K562 (cell line): ENCODE measurements at regions not wholly inside any gene's neighbourhood (a gene's known extent, or its start where the extent isn't known, plus 50 kb on each side); places are given as distances from the start of the nearest gene placed in this dataset.
"Not testable (repeated sequence)": the region's sequence is repeated elsewhere in the genome, so short reads cannot be mapped to it uniquely, and the experiment has no call there.

Experiments used
- ATAC-seq: fragments of 200-7000 bp; cut with Tn5 transposase; 3 replicates; pipeline ENCODE4 v1.9.1; 2020; ENCODE audit warnings: moderate library complexity
- BruUV-seq: library from RNA; stranded (reverse); fragments of 400-500 nt; replicated peaks from 2 replicates; lab custom pipeline; 2021; lab: Mats Ljungman, UMichigan
- CTCF ChIA-PET: fragments of 300-600 bp; formaldehyde crosslinking; extraction: SDS; loops from one replicate; lab custom pipeline; 2021; ENCODE audit warnings: low intra/inter-chr PET ratio; lab: Yijun Ruan, JAX
- POLR2A ChIA-PET: fragments of 300-600, 350-650 bp; sonication (Branson Sonifier 250); formaldehyde crosslinking; extraction: SDS; loops from one replicate; lab custom pipeline; 2021; ENCODE audit warnings: antibody characterized with exemption, inconsistent platforms; lab: Yijun Ruan, JAX
- DNase-seq, 4 experiments: peaks; one replicate each; pipeline versions ENCODE4 v3.0.0 to v3.0.0-alpha.2; 2011 to 2018; ENCODE audit warnings: low spot score in 3 of 4, mixed read lengths in 3 of 4; ENCODE audit errors: extremely low read depth in 1 of 4
- FAIRE-seq: peaks from 2 replicates; lab custom pipeline; 2011; peaks lifted over from hg19 to GRCh38; lab: Jason Lieb, UNC
- H2AFZ ChIP-seq: 2 replicates; pipeline ENCODE4 v1.6.0; 2011; ENCODE audit warnings: low read depth, low read length, control low read depth, inconsistent platforms
- H3K27ac ChIP-seq: fragments of 200-600 bp; 3 replicates; pipeline ENCODE4 v1.8.0; 2011; ENCODE audit warnings: low read depth, mild to moderate bottlenecking, control low read depth, inconsistent platforms, low read length, moderate library complexity, mixed read lengths; ENCODE audit errors: extremely low read depth
- H3K27me3 ChIP-seq, 2 experiments: fragments of 300-600 bp in 1 of 2; 2 replicates in 1 of 2; 3 replicates in 1 of 2; pipeline versions ENCODE4 v1.6.0 to v1.8.0; 2011; ENCODE audit warnings: inconsistent platforms in 2 of 2, low read length in 2 of 2, mild to moderate bottlenecking in 1 of 2, mixed read lengths in 1 of 2, moderate library complexity in 1 of 2; ENCODE audit not compliant: control insufficient read depth in 2 of 2, insufficient read depth in 2 of 2
- H3K36me3 ChIP-seq: fragments of 300-600 bp; 3 replicates; pipeline ENCODE4 v1.8.0; 2011; ENCODE audit warnings: mild to moderate bottlenecking, low read length, inconsistent platforms; ENCODE audit not compliant: control insufficient read depth, insufficient read depth
- H3K4me1 ChIP-seq, 2 experiments: fragments of 200-600 bp in 1 of 2; replicated peaks in 1 of 2; 2 replicates in 1 of 2; 3 replicates in 1 of 2; pipeline versions ENCODE4 v1.5.1 to v1.8.0; 2011; ENCODE audit warnings: inconsistent platforms in 2 of 2, low read length in 2 of 2, mild to moderate bottlenecking in 1 of 2, mixed read lengths in 1 of 2, moderate library complexity in 1 of 2; ENCODE audit not compliant: control insufficient read depth in 2 of 2, insufficient read depth in 2 of 2
- H3K4me2 ChIP-seq: 2 replicates; pipeline ENCODE4 v1.6.1; 2011; ENCODE audit warnings: low read length, control low read depth, inconsistent platforms, mixed read lengths; ENCODE audit not compliant: insufficient read depth
- H3K4me3 ChIP-seq: fragments of 200-600 bp; sonication (generic), shearing (Covaris generic); 2 replicates; pipeline ENCODE4 v1.5.1; 2016; ENCODE audit warnings: control low read depth, inconsistent platforms
- H3K79me2 ChIP-seq: fragments of 200-600 bp; 3 replicates; pipeline ENCODE4 v1.8.0; 2011; ENCODE audit warnings: low read length, inconsistent platforms; ENCODE audit not compliant: control insufficient read depth, insufficient read depth
- H3K9ac ChIP-seq, 2 experiments: 2 replicates each; pipeline versions ENCODE4 v1.6.0 to v1.6.1; 2011; ENCODE audit warnings: low read depth in 2 of 2, low read length in 2 of 2, control low read depth in 1 of 2, inconsistent platforms in 1 of 2, mild to moderate bottlenecking in 1 of 2, mixed read lengths in 1 of 2; ENCODE audit not compliant: insufficient read depth in 1 of 2
- H3K9me1 ChIP-seq: one replicate; pipeline ENCODE4 v1.6.0; 2011; ENCODE audit warnings: inconsistent platforms, mild to moderate bottlenecking, low read length, moderate library complexity; ENCODE audit not compliant: control insufficient read depth, insufficient read depth
- H3K9me3 ChIP-seq: replicated peaks from 2 replicates; pipeline ENCODE4 v1.5.1; 2011; ENCODE audit warnings: low read depth, low read length, inconsistent platforms; ENCODE audit not compliant: control insufficient read depth, insufficient read depth
- H4K20me1 ChIP-seq: replicated peaks from 2 replicates; pipeline ENCODE4 v1.6.1; 2011; ENCODE audit warnings: low read length, inconsistent platforms, mixed read lengths; ENCODE audit not compliant: control insufficient read depth, insufficient read depth
- CBX5 ChIP-seq: IDR thresholded peaks from 2 replicates; pipeline ENCODE4 v1.6.1; 2014; ENCODE audit warnings: low read depth, borderline replicate concordance
- ETV1 ChIP-seq: fragments of 450-650 bp; conservative IDR thresholded peaks from 2 replicates; pipeline ENCODE4 v1.6.1; 2016; ENCODE audit warnings: missing genetic modification characterization, control low read depth, low read depth, missing compliant biosample characterization
- MAFF ChIP-seq: IDR thresholded peaks from 2 replicates; pipeline ENCODE4 v1.6.1; 2012; ENCODE audit warnings: low read length, improper control_type of control experiment
- TOE1 ChIP-seq, 2 experiments: fragments of 450-650 bp in 1 of 2; sonication (generic) in 1 of 2; formaldehyde crosslinking in 1 of 2; IDR thresholded peaks; 2 replicates each; pipeline versions ENCODE4 v1.7.1 to v1.8.0; 2016 to 2022; ENCODE audit warnings: borderline replicate concordance in 2 of 2, mild to moderate bottlenecking in 2 of 2, antibody characterized with exemption in 1 of 2, inconsistent platforms in 1 of 2, low read depth in 1 of 2, missing genetic modification reagents in 1 of 2, moderate library complexity in 1 of 2
- WGBS: fragments of 100-300 bp; shearing (Covaris generic); methylation state at CpG from one replicate; pipeline ENCODE4 v1.1.6; 2016; ENCODE audit warnings: low coverage, mixed read lengths; ENCODE audit not compliant: insufficient coverage; ENCODE audit errors: missing lambda C conversion rate; 5-methylcytosine and 5-hydroxymethylcytosine counted together
- in situ Hi-C: fragments of 300-500 bp; cut with MboI; formaldehyde crosslinking; loops from 4 replicates; pipeline ENCODE4 v1.15.0; 2018; ENCODE audit warnings: inconsistent platforms, mixed read lengths
- intact Hi-C: fragments of 100-400 bp; cut with micrococcal nuclease; formaldehyde crosslinking; loops from 2 replicates; pipeline ENCODE4 v1.14.2; 2022

DNA sequence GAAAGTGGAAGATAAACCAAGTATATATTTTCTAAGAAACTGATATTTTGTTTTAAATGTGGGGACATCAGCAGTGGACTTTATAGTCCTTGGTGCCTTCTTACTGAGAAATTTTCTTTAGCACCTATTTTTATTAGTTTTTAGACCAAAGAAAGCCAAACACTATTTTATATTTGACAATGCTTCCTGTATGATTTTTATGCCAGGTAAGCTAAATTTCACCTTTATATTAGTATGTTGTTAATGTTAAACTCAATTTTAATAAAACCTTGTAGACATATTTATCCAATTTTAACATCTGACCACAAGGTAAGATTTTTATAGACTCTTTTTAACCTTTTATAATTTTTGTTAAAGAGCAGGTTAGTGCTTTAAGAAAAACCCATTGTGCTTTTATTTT lies 1182.3 kb upstream of the CDH2 start:
- H3K79me2 ChIP-seq, H3K27me3 ChIP-seq, H2AFZ ChIP-seq, DNase-seq, H3K4me2 ChIP-seq, BruUV-seq, H3K27ac ChIP-seq, ATAC-seq, CTCF ChIA-PET, H3K9me1 ChIP-seq, H3K4me1 ChIP-seq, FAIRE-seq, H3K9ac ChIP-seq, in situ Hi-C loops, H3K9me3 ChIP-seq, intact Hi-C loops, POLR2A ChIA-PET, H3K36me3 ChIP-seq, H3K4me3 ChIP-seq, H4K20me1 ChIP-seq: not testable (repeated sequence)
- TF ChIP-seq MAFF: peak; percentile 26; the same call in 1 of the 2 replicates

- no peaks in the 10 kb centered on the region for H3K9me1 ChIP-seq
- H3K9ac ChIP-seq: no peak overlapping the region
- CTCF ChIA-PET: no interaction called here
Measured at GRCh38 chr18:29351171-29351570, 1174.2 kb upstream of the CDH2 start.

More at GRCh38 chr18:29351171-29351570, 1174.2 kb upstream of the CDH2 start:
- intact Hi-C loops: no loop called here
- H3K4me1 ChIP-seq: no peaks in the 10 kb centered on the region
- DNase-seq (no peak), FAIRE-seq (no peak), ATAC-seq (no peak)
- no peak overlapping the region for H3K4me3 ChIP-seq
- TF ChIP-seq ETV1 (tag) (no peak), TOE1 (IDR thresholded peaks at IDR 0.05; ENCODE audit: borderline replicate concordance) (no peak), TOE1 (CRISPR knock-in tag; IDR thresholded peaks at IDR 0.05; ENCODE audit: borderline replicate concordance, low read depth) (no peak), CBX5 (no peak)
- no peaks in the 10 kb centered on the region for H4K20me1 ChIP-seq
- POLR2A ChIA-PET: no interaction called here
- no TSS peak for BruUV-seq
- H3K27ac ChIP-seq: no peak overlapping the region
- in situ Hi-C loops: no loop called here
- H3K79me2 ChIP-seq: no peaks in the 10 kb centered on the region
- no peak overlapping the region for H2AFZ ChIP-seq
- H3K36me3 ChIP-seq: no peaks in the 10 kb centered on the region
- no peak overlapping the region for H3K4me2 ChIP-seq
- H3K27me3 ChIP-seq: no peaks in the 10 kb centered on the region
- 0 out of 2 replicates have a peak, but pooled peaks cover 2% of the 10 kb centered on the region for H3K9me3 ChIP-seq
- 5% methylated on average over 1 of the region's 1 CpG for WGBS
